ENCODE measurements at regions not wholly inside any gene's neighbourhood (a gene's known extent, or its start where the extent isn't known, plus 50 kb on each side); places are given as distances from the start of the nearest gene placed in this dataset.

- no peak overlapping the region for H3K9ac ChIP-seq (ENCODE audit: low read length)
- no peaks in the 10 kb centered on the region for H3F3A ChIP-seq (ENCODE audit: insufficient read depth, low read length, poor library complexity, severe bottlenecking)
- H2AFZ ChIP-seq (ENCODE audit: low read depth, low read length): no peak overlapping the region
- H3K4me3 ChIP-seq (ENCODE audit: low read length): no peak overlapping the region
- H3K4me2 ChIP-seq (ENCODE audit: low read length): no peak overlapping the region
- no peaks in the 10 kb centered on the region for H3K79me2 ChIP-seq (replicated peaks; ENCODE audit: insufficient read depth, low read length)
- no peak overlapping the region for H3K27ac ChIP-seq (ENCODE audit: low read length)
- no peaks in the 10 kb centered on the region for H3K27me3 ChIP-seq (ENCODE audit: insufficient read depth, low read depth, low read length)
- H3K9me3 ChIP-seq (ENCODE audit: low read length): no peaks in the 10 kb centered on the region
- TF ChIP-seq, protein P1, sequence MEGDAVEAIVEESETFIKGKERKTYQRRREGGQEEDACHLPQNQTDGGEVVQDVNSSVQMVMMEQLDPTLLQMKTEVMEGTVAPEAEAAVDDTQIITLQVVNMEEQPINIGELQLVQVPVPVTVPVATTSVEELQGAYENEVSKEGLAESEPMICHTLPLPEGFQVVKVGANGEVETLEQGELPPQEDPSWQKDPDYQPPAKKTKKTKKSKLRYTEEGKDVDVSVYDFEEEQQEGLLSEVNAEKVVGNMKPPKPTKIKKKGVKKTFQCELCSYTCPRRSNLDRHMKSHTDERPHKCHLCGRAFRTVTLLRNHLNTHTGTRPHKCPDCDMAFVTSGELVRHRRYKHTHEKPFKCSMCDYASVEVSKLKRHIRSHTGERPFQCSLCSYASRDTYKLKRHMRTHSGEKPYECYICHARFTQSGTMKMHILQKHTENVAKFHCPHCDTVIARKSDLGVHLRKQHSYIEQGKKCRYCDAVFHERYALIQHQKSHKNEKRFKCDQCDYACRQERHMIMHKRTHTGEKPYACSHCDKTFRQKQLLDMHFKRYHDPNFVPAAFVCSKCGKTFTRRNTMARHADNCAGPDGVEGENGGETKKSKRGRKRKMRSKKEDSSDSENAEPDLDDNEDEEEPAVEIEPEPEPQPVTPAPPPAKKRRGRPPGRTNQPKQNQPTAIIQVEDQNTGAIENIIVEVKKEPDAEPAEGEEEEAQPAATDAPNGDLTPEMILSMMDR (IDR thresholded peaks at IDR 0.05; ENCODE audit: poor library complexity, severe bottlenecking): no peak
- no peak for TF ChIP-seq MXI1 (conservative IDR thresholded peaks at IDR 0.05; ENCODE audit: poor library complexity, severe bottlenecking)
- TF ChIP-seq REST (IDR thresholded peaks at IDR 0.05; ENCODE audit: borderline replicate concordance): no peak
- no peak for TF ChIP-seq SMC3 (conservative IDR thresholded peaks at IDR 0.05; ENCODE audit: poor library complexity)
- TF ChIP-seq TAF1 (IDR thresholded peaks at IDR 0.05; ENCODE audit: low read depth): no peak
- TF ChIP-seq RAD21 (conservative IDR thresholded peaks at IDR 0.05): no peak
- TF ChIP-seq POLR2AphosphoS5 (IDR thresholded peaks at IDR 0.05): no peak
- TF ChIP-seq EZH2 (IDR thresholded peaks at IDR 0.05; ENCODE audit: borderline replicate concordance, insufficient read depth, low read length, poor library complexity, severe bottlenecking): no peak
- no peak for TF ChIP-seq EP300 (conservative IDR thresholded peaks at IDR 0.05; ENCODE audit: poor library complexity, severe bottlenecking)
- H3K9me2 ChIP-seq (ENCODE audit: insufficient read depth, low read length): no peaks in the 10 kb centered on the region
- H3K36me3 ChIP-seq (ENCODE audit: insufficient read depth, low read length): no peaks in the 10 kb centered on the region
- H4K20me1 ChIP-seq (ENCODE audit: insufficient read depth): no peaks in the 10 kb centered on the region
Measured at GRCh38 chr5:98398465-98398864, 375.0 kb upstream of the RGMB start.

- no peak overlapping the region for H3K27ac ChIP-seq (ENCODE audit: low read length)
- H3K9me3 ChIP-seq (ENCODE audit: low read length): no peaks in the 10 kb centered on the region
- H3K9ac ChIP-seq (ENCODE audit: low read length): no peak overlapping the region
- H3F3A ChIP-seq (ENCODE audit: insufficient read depth, low read length, poor library complexity, severe bottlenecking): no peaks in the 10 kb centered on the region
- H2AFZ ChIP-seq (ENCODE audit: low read depth, low read length): no peak overlapping the region
- H4K20me1 ChIP-seq (ENCODE audit: insufficient read depth): no peaks in the 10 kb centered on the region
- no peaks in the 10 kb centered on the region for H3K36me3 ChIP-seq (ENCODE audit: insufficient read depth, low read length)
- H3K4me2 ChIP-seq (ENCODE audit: low read length): no peak overlapping the region
- H3K27me3 ChIP-seq (ENCODE audit: insufficient read depth, low read depth, low read length): no peaks in the 10 kb centered on the region
- no peaks in the 10 kb centered on the region for H3K79me2 ChIP-seq (replicated peaks; ENCODE audit: insufficient read depth, low read length)
- no peaks in the 10 kb centered on the region for H3K9me2 ChIP-seq (ENCODE audit: insufficient read depth, low read length)
- no peak overlapping the region for H3K4me3 ChIP-seq (ENCODE audit: low read length)
- TF ChIP-seq, protein P1 (IDR thresholded peaks at IDR 0.05; ENCODE audit: poor library complexity, severe bottlenecking): no peak
Measured at GRCh38 chr5:98401656-98402055, 371.8 kb upstream of the RGMB start.
